ENCODE measurements at regions not wholly inside any gene's neighbourhood (a gene's known extent, or its start where the extent isn't known, plus 50 kb on each side); places are given as distances from the start of the nearest gene placed in this dataset.

DNA sequence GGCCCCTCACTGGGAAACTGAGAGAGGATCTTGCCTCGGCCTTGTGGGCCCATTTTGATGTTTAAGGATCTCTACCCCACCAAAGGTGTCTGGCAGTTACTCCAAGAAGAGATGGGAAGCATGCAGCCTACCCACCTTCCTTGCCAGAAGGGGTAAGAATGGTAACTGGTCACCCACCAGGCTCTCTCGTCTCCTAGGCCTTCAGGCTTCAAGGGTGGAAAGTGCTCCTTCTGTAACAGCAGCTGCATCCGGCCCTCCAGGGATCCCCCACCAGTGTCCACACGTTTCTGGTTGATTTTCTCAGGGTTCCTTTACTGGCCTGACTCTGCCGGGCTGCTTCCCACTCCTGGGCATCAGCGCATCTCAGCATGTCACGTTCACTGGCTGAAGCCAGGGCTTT is 204.4 kb upstream of the IRX1 start:
- Mint-ChIP-seq H3K27ac (no peak overlapping the region), H3K36me3 (ENCODE audit: low read depth) (no peaks in the 10 kb centered on the region), H3K27me3 (ENCODE audit: insufficient read depth, low read depth, poor library complexity) (peaks cover 9% of the 10 kb centered on the region), H3K4me3 (no peak overlapping the region), H3K4me1 (peaks cover 15% of the 10 kb centered on the region), H3K9me3 (peaks cover 3% of the 10 kb centered on the region; the same call in 2 of the 3 replicates)
- H3K4me1 ChIP-seq (ENCODE audit: insufficient read depth): peaks cover 8% of the 10 kb centered on the region
- H3K4me3 ChIP-seq: no peak overlapping the region
- DNase-seq (ENCODE audit: low spot score) (no peak), ATAC-seq (no peak)
- no peak overlapping the region for H2AFZ ChIP-seq
- H3K79me2 ChIP-seq (replicated peaks; ENCODE audit: insufficient read depth): no peaks in the 10 kb centered on the region
- H3K27ac ChIP-seq (ENCODE audit: low read depth): no peak overlapping the region
- no peaks in the 10 kb centered on the region for H3K27me3 ChIP-seq (ENCODE audit: insufficient read depth)
- no peaks in the 10 kb centered on the region for H3K36me3 ChIP-seq (ENCODE audit: insufficient read depth)
- no peak overlapping the region for H3K4me2 ChIP-seq
- H4K20me1 ChIP-seq (replicated peaks; ENCODE audit: insufficient read depth): no peaks in the 10 kb centered on the region
- TF ChIP-seq, protein P1, sequence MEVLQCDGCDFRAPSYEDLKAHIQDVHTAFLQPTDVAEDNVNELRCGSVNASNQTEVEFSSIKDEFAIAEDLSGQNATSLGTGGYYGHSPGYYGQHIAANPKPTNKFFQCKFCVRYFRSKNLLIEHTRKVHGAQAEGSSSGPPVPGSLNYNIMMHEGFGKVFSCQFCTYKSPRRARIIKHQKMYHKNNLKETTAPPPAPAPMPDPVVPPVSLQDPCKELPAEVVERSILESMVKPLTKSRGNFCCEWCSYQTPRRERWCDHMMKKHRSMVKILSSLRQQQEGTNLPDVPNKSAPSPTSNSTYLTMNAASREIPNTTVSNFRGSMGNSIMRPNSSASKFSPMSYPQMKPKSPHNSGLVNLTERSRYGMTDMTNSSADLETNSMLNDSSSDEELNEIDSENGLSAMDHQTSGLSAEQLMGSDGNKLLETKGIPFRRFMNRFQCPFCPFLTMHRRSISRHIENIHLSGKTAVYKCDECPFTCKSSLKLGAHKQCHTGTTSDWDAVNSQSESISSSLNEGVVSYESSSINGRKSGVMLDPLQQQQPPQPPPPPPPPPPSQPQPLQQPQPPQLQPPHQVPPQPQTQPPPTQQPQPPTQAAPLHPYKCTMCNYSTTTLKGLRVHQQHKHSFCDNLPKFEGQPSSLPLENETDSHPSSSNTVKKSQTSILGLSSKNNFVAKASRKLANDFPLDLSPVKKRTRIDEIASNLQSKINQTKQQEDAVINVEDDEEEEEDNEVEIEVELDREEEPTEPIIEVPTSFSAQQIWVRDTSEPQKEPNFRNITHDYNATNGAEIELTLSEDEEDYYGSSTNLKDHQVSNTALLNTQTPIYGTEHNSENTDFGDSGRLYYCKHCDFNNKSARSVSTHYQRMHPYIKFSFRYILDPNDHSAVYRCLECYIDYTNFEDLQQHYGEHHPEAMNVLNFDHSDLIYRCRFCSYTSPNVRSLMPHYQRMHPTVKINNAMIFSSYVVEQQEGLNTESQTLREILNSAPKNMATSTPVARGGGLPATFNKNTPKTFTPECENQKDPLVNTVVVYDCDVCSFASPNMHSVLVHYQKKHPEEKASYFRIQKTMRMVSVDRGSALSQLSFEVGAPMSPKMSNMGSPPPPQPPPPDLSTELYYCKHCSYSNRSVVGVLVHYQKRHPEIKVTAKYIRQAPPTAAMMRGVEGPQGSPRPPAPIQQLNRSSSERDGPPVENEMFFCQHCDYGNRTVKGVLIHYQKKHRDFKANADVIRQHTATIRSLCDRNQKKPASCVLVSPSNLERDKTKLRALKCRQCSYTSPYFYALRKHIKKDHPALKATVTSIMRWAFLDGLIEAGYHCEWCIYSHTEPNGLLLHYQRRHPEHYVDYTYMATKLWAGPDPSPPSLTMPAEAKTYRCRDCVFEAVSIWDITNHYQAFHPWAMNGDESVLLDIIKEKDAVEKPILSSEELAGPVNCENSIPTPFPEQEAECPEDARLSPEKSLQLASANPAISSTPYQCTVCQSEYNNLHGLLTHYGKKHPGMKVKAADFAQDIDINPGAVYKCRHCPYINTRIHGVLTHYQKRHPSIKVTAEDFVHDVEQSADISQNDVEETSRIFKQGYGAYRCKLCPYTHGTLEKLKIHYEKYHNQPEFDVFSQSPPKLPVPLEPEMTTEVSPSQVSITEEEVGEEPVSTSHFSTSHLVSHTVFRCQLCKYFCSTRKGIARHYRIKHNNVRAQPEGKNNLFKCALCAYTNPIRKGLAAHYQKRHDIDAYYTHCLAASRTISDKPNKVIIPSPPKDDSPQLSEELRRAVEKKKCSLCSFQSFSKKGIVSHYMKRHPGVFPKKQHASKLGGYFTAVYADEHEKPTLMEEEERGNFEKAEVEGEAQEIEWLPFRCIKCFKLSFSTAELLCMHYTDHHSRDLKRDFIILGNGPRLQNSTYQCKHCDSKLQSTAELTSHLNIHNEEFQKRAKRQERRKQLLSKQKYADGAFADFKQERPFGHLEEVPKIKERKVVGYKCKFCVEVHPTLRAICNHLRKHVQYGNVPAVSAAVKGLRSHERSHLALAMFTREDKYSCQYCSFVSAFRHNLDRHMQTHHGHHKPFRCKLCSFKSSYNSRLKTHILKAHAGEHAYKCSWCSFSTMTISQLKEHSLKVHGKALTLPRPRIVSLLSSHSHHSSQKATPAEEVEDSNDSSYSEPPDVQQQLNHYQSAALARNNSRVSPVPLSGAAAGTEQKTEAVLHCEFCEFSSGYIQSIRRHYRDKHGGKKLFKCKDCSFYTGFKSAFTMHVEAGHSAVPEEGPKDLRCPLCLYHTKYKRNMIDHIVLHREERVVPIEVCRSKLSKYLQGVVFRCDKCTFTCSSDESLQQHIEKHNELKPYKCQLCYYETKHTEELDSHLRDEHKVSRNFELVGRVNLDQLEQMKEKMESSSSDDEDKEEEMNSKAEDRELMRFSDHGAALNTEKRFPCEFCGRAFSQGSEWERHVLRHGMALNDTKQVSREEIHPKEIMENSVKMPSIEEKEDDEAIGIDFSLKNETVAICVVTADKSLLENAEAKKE (CRISPR knock-in tag; IDR thresholded peaks at IDR 0.05): no peak
- TF ChIP-seq ZNF331 (CRISPR knock-in tag; IDR thresholded peaks at IDR 0.05; ENCODE audit: low read depth) (no peak), JUNB (IDR thresholded peaks at IDR 0.05; ENCODE audit: unreplicated experiment) (no peak), NANOG (IDR thresholded peaks at IDR 0.05; ENCODE audit: borderline replicate concordance) (no peak), EZH2 (IDR thresholded peaks at IDR 0.05; ENCODE audit: low read depth, unreplicated experiment) (no peak)
- TF ChIP-seq, protein P2, sequence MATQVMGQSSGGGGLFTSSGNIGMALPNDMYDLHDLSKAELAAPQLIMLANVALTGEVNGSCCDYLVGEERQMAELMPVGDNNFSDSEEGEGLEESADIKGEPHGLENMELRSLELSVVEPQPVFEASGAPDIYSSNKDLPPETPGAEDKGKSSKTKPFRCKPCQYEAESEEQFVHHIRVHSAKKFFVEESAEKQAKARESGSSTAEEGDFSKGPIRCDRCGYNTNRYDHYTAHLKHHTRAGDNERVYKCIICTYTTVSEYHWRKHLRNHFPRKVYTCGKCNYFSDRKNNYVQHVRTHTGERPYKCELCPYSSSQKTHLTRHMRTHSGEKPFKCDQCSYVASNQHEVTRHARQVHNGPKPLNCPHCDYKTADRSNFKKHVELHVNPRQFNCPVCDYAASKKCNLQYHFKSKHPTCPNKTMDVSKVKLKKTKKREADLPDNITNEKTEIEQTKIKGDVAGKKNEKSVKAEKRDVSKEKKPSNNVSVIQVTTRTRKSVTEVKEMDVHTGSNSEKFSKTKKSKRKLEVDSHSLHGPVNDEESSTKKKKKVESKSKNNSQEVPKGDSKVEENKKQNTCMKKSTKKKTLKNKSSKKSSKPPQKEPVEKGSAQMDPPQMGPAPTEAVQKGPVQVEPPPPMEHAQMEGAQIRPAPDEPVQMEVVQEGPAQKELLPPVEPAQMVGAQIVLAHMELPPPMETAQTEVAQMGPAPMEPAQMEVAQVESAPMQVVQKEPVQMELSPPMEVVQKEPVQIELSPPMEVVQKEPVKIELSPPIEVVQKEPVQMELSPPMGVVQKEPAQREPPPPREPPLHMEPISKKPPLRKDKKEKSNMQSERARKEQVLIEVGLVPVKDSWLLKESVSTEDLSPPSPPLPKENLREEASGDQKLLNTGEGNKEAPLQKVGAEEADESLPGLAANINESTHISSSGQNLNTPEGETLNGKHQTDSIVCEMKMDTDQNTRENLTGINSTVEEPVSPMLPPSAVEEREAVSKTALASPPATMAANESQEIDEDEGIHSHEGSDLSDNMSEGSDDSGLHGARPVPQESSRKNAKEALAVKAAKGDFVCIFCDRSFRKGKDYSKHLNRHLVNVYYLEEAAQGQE (IDR thresholded peaks at IDR 0.05; ENCODE audit: unreplicated experiment): no peak
- TF ChIP-seq, protein P3, sequence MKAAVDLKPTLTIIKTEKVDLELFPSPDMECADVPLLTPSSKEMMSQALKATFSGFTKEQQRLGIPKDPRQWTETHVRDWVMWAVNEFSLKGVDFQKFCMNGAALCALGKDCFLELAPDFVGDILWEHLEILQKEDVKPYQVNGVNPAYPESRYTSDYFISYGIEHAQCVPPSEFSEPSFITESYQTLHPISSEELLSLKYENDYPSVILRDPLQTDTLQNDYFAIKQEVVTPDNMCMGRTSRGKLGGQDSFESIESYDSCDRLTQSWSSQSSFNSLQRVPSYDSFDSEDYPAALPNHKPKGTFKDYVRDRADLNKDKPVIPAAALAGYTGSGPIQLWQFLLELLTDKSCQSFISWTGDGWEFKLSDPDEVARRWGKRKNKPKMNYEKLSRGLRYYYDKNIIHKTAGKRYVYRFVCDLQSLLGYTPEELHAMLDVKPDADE (IDR thresholded peaks at IDR 0.05): no peak
- no peaks in the 10 kb centered on the region for H3F3A ChIP-seq (replicated peaks; ENCODE audit: low read depth)
- no peaks in the 10 kb centered on the region for H3K9me2 ChIP-seq (ENCODE audit: insufficient read depth)
